ENCODE measurements at regions not wholly inside any gene's neighbourhood (a gene's known extent, or its start where the extent isn't known, plus 50 kb on each side); places are given as distances from the start of the nearest gene placed in this dataset.

DNA sequence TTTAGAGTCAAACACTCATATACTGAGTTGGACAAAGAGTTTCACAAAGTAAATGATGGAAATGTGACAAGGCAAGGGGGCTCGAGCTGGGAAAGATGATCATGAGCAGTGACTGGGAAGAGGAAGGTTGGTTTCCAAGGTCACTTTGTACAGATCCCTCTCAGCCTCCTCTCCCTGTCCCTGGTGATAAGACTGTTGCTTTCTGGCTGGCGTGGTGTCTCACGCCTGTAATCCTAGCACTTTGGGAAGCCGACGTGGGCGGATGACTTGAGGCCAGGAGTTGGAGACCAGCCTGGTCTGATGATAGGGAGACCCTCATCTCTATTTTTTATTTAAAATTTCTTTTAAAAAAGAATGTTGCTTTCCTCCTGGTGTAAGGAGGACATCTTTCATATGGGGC, 65.4 kb upstream of the CALM2 start:
- Histone ChIP-seq H3K4me2 (replicated peaks; ENCODE audit: low read depth, low read length, poor library complexity, severe bottlenecking) (no peak overlapping the region), H3K36me3 (replicated peaks in 1 of 2; ENCODE audit: control extremely low read depth in 1 of 2, control insufficient read depth in 1 of 2, extremely low read depth in 1 of 2, insufficient read depth in 2 of 2, low read length in 1 of 2) (no peaks in the 10 kb centered on the region), H3K27ac (ENCODE audit: low read length in 2 of 2) (no peak overlapping the region), H3K9ac (ENCODE audit: low read length) (no peak overlapping the region), H3K27me3 (replicated peaks in 1 of 4; ENCODE audit: control extremely low read depth in 1 of 4, control insufficient read depth in 3 of 4, insufficient read depth in 4 of 4, low read length in 3 of 4) (peaks cover 0 to 5% (median 2%) of the 10 kb centered on the region in 4 experiments), H3K4me1 (ENCODE audit: control insufficient read depth in 2 of 2, insufficient read depth in 2 of 2, low read length in 2 of 2) (no peaks in the 10 kb centered on the region), H3K4me3 (ENCODE audit: control extremely low read depth in 1 of 5, extremely low read depth in 1 of 5, insufficient read depth in 1 of 5, low read depth in 2 of 5, low read length in 4 of 5) (no peak overlapping the region), H3K9me3 (ENCODE audit: control extremely low read depth in 1 of 3, control insufficient read depth in 2 of 3, insufficient read depth in 1 of 3, low read length in 2 of 3) (peaks cover 0 to 2% (median 0%) of the 10 kb centered on the region in 3 donors), H3K79me2 (ENCODE audit: control insufficient read depth, insufficient read depth, low read length) (no peaks in the 10 kb centered on the region), H2AFZ (ENCODE audit: insufficient read depth, low read depth, low read length, poor library complexity, severe bottlenecking) (no peak overlapping the region), H4K20me1 (ENCODE audit: control insufficient read depth, insufficient read depth, low read length, poor library complexity, severe bottlenecking) (no peaks in the 10 kb centered on the region)
- Mint-ChIP-seq H3K27me3 (peaks cover 13% of the 10 kb centered on the region), H3K9me3 (ENCODE audit: insufficient read depth) (no peaks in the 10 kb centered on the region), H3K27ac (no peak overlapping the region), H3K4me3 (no peak overlapping the region), H3K4me1 (no peaks in the 10 kb centered on the region)
- DNase-seq = no peak
- TF ChIP-seq EZH2 (IDR thresholded peaks at IDR 0.05; ENCODE audit: borderline replicate concordance, insufficient read depth, low read depth, low read length, poor library complexity, severe bottlenecking) = no peak
- TF ChIP-seq CTCF (IDR thresholded peaks at IDR 0.05) = no peak
- 80% methylated on average over 1 of the region's 6 CpGs for WGBS (ENCODE audit: insufficient coverage)
- CTCF ChIA-PET = no interaction called here
- no peak for ATAC-seq (ENCODE audit: low read depth)
- POLR2A ChIA-PET = no interaction called here
- intact Hi-C loops (cut with micrococcal nuclease) = no loop called here

DNA sequence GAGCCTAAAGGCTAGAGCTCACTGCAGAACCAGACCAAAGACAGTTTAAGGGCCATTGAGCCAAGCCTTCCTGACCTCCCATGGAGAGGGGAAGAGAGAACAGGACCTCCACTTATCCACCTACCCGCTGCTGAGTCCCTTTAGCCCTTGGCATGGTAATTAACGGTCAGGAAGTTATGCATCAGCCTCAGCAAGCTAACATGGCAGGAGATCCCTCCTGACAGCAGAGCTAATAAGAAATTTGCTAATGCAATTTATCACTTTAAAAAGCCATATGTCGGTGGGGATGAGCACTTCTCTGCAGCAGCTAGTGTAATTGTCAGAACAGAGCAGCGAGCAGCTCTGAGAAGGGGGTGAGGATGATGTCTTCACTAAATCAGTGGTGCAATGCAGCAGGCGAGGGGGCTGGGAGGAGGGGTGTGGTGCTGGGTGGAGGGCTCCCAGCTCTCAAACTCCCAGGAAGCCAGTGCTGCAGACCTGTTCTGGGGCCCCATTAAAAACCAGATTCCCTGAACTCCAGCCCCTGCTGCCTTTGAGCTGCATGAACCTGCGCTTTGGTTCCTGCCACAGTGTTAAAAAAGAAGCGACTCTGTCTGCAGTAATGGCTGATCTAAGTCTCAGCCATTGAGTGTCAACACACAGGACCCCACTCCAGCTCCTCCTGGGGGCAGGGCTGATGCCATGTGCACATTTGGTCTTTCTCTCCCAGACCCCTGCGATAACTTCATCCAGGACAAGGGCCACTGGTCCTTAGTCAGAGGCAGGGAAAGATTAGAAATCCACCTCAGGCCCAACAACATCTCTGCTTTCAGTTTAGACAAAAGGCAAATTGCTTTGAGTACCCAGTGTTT, 63.0 kb upstream of the CALM2 start:
- 90% methylated on average over 6 of the region's 8 CpGs for WGBS (ENCODE audit: insufficient coverage)
- Histone ChIP-seq H3K9ac (ENCODE audit: low read length) (no peak overlapping the region), H3K36me3 (replicated peaks in 1 of 2; ENCODE audit: control extremely low read depth in 1 of 2, control insufficient read depth in 1 of 2, extremely low read depth in 1 of 2, insufficient read depth in 2 of 2, low read length in 1 of 2) (no peaks in the 10 kb centered on the region), H3K4me2 (replicated peaks; ENCODE audit: low read depth, low read length, poor library complexity, severe bottlenecking) (no peak overlapping the region), H3K27me3 (replicated peaks in 1 of 4; ENCODE audit: control extremely low read depth in 1 of 4, control insufficient read depth in 3 of 4, insufficient read depth in 4 of 4, low read length in 3 of 4) (peaks cover 0 to 5% (median 0%) of the 10 kb centered on the region in 4 experiments), H3K4me1 (ENCODE audit: control insufficient read depth in 2 of 2, insufficient read depth in 2 of 2, low read length in 2 of 2) (no peaks in the 10 kb centered on the region), H2AFZ (ENCODE audit: insufficient read depth, low read depth, low read length, poor library complexity, severe bottlenecking) (no peak overlapping the region), H3K9me3 (ENCODE audit: control extremely low read depth in 1 of 3, control insufficient read depth in 2 of 3, insufficient read depth in 1 of 3, low read length in 2 of 3) (no peaks in the 10 kb centered on the region), H3K4me3 (ENCODE audit: control extremely low read depth in 1 of 5, extremely low read depth in 1 of 5, insufficient read depth in 1 of 5, low read depth in 2 of 5, low read length in 4 of 5) (no peak overlapping the region), H3K27ac (ENCODE audit: low read length in 2 of 2) (no peak overlapping the region), H4K20me1 (ENCODE audit: control insufficient read depth, insufficient read depth, low read length, poor library complexity, severe bottlenecking) (no peaks in the 10 kb centered on the region), H3K79me2 (ENCODE audit: control insufficient read depth, insufficient read depth, low read length) (no peaks in the 10 kb centered on the region)
- Mint-ChIP-seq H3K4me3 (no peak overlapping the region), H3K9me3 (ENCODE audit: insufficient read depth) (no peaks in the 10 kb centered on the region), H3K27me3 (peaks cover 9% of the 10 kb centered on the region), H3K4me1 (no peaks in the 10 kb centered on the region), H3K27ac (no peak overlapping the region)
- ChIA-PET POLR2A (no interaction called here), CTCF (no interaction called here)
- TF ChIP-seq CTCF (IDR thresholded peaks at IDR 0.05) (no peak), EZH2 (IDR thresholded peaks at IDR 0.05; ENCODE audit: borderline replicate concordance, insufficient read depth, low read depth, low read length, poor library complexity, severe bottlenecking) (no peak)
- ATAC-seq (ENCODE audit: low read depth) = no peak
- intact Hi-C loops (cut with micrococcal nuclease) = no loop called here
- no peak for DNase-seq
